Pancreas (tissue), 10 donors: ENCODE measurements at regions not wholly inside any gene's neighbourhood (a gene's known extent, or its start where the extent isn't known, plus 50 kb on each side); places are given as distances from the start of the nearest gene placed in this dataset.

ENCODE experiments used
- ATAC-seq, 4 donors: fragments of 200-7000 bp; cut with Tn5 transposase; one replicate each; pipeline versions ENCODE4 v1.8.0 to v1.9.1; 2020; ENCODE audit warnings: mild to moderate bottlenecking in 4 of 4, moderate library complexity in 4 of 4
- DNase-seq, 6 donors: peaks; one replicate each; pipeline ENCODE4 v3.0.0-alpha.2; 2020
- FAIRE-seq: peaks from 2 replicates; lab custom pipeline; 2012; peaks lifted over from hg19 to GRCh38; lab: Jason Lieb, UNC
- H3K27ac ChIP-seq, 4 donors: fragments of 200-600 bp; sonication (generic); 1 replicate in 3 of 4; 2 replicates in 1 of 4; pipeline versions ENCODE4 v1.5.0 to v1.8.0; 2020
- H3K27me3 ChIP-seq, 4 donors: fragments of 200-600 bp; one replicate each; pipeline ENCODE4 v1.8.0; 2021
- H3K36me3 ChIP-seq, 3 donors: fragments of 200-600 bp; sonication (generic) in 1 of 3; one replicate each; pipeline versions ENCODE4 v1.5.0 to v1.8.0; 2020 to 2021
- H3K4me1 ChIP-seq, 3 donors: fragments of 200-600 bp; one replicate each; pipeline ENCODE4 v1.8.0; 2021
- H3K4me3 ChIP-seq, 4 donors: fragments of 200-600 bp; sonication (generic) in 2 of 4; one replicate each; pipeline versions ENCODE4 v1.5.0 to v1.8.0; 2020 to 2021
- H3K9me3 ChIP-seq, 4 donors: fragments of 200-600 bp; one replicate each; pipeline ENCODE4 v1.8.0; 2021
- CTCF ChIP-seq, 4 donors: fragments of 200-600 bp; sonication (generic) in 3 of 4; IDR thresholded peaks; one replicate each; pipeline versions ENCODE4 v1.5.0 to v1.8.0; 2021; ENCODE audit warnings: antibody characterized with exemption in 4 of 4
- WGBS, 2 donors: extraction: QIAGEN DNeasy Blood & Tissue Kit; methylation state at CpG; one replicate each; pipeline ENCODE4 v1.1.7; 2013; 5-methylcytosine and 5-hydroxymethylcytosine counted together
- intact Hi-C, 3 donors: fragments of 100-400 bp; cut with DNase I; formaldehyde crosslinking; loops; one replicate each; pipeline versions ENCODE4 v1.11.1 to v1.14.2; 2022
- donor health status: healthy with polysubstance abuse.
- donor health status: DM: no; HTN: no; CAD: no; lungs with moderate emphysema.
- donor health status: DM: no; HTN: no; CAD: no.
- donor health status: control.
- donor health status: control.
- donor health status: Bipolar disorder and iron deficiency.
- donor health status: DM: yes; HTN: yes; CAD: no.
- donor health status: DM: no; HTN: no; CAD: no.
- donor health status: DM: no; HTN: no; CAD: no.
- donor health status: DM: yes; HTN: yes; CAD: no.

GRCh38 chr9:85452841-85453240 lies 288.9 kb downstream of the AGTPBP1 start:
- WGBS, 2 donors: 0 to 29% methylated on average over 1 of the region's 1 CpG
- no peak for DNase-seq
- Histone ChIP-seq H3K4me1 (no peaks in the 10 kb centered on the region), H3K9me3 (no peaks in the 10 kb centered on the region), H3K27ac (no peak overlapping the region), H3K4me3 (no peak overlapping the region), H3K27me3 (no peaks in the 10 kb centered on the region), H3K36me3 (no peaks in the 10 kb centered on the region)
- no peak for TF ChIP-seq CTCF (IDR thresholded peaks at IDR 0.05)
- intact Hi-C loops: no loop called here
- ATAC-seq: no peak
- FAIRE-seq: no peak

GRCh38 chr9:85451680-85452079 lies 290.1 kb downstream of the AGTPBP1 start:
- ATAC-seq: no peak
- Histone ChIP-seq H3K36me3 (no peaks in the 10 kb centered on the region), H3K27ac (no peak overlapping the region), H3K4me3 (no peak overlapping the region), H3K27me3 (no peaks in the 10 kb centered on the region), H3K4me1 (no peaks in the 10 kb centered on the region), H3K9me3 (no peaks in the 10 kb centered on the region)
- no peak for DNase-seq
- FAIRE-seq: no peak
- WGBS, 2 donors: 88 to 95% methylated on average over 3 of the region's 3 CpGs
- intact Hi-C loops: no loop called here
- no peak for TF ChIP-seq CTCF (IDR thresholded peaks at IDR 0.05)

GRCh38 chr9:85445887-85446286 lies 295.9 kb downstream of the AGTPBP1 start:
- Histone ChIP-seq H3K27ac (no peak overlapping the region), H3K9me3 (no peaks in the 10 kb centered on the region), H3K4me3 (no peak overlapping the region), H3K4me1 (no peaks in the 10 kb centered on the region), H3K36me3 (no peaks in the 10 kb centered on the region), H3K27me3 (no peaks in the 10 kb centered on the region)
- no peak for FAIRE-seq
- TF ChIP-seq CTCF (IDR thresholded peaks at IDR 0.05): no peak
- no peak for DNase-seq
- intact Hi-C loops: no loop called here
- no peak for ATAC-seq

GRCh38 chr9:85444243-85444642 lies 297.5 kb downstream of the AGTPBP1 start:
- 61 to 71% methylated on average over 5 of the region's 5 CpGs for WGBS, 2 donors
- Histone ChIP-seq H3K4me1 (no peaks in the 10 kb centered on the region), H3K4me3 (no peak overlapping the region), H3K9me3 (no peaks in the 10 kb centered on the region), H3K27ac (no peak overlapping the region), H3K36me3 (no peaks in the 10 kb centered on the region), H3K27me3 (no peaks in the 10 kb centered on the region)
- no peak for FAIRE-seq
- no peak for ATAC-seq
- DNase-seq: no peak
- TF ChIP-seq CTCF (IDR thresholded peaks at IDR 0.05): no peak
- intact Hi-C loops: no loop called here

GRCh38 chr9:85443190-85443598 lies 298.6 kb downstream of the AGTPBP1 start:
- H3K9me3 ChIP-seq: no peaks in the 10 kb centered on the region
- ATAC-seq (no peak), DNase-seq (no peak), FAIRE-seq (no peak)
- no peaks in the 10 kb centered on the region for H3K27me3 ChIP-seq
- H3K4me1 ChIP-seq: no peaks in the 10 kb centered on the region
- TF ChIP-seq CTCF (IDR thresholded peaks at IDR 0.05): no peak
- H3K36me3 ChIP-seq: no peaks in the 10 kb centered on the region
- intact Hi-C loops: no loop called here
- 65 to 76% methylated on average over 7 of the region's 7 CpGs for WGBS, 2 donors
- no peak overlapping the region for H3K4me3 ChIP-seq
- H3K27ac ChIP-seq: no peak overlapping the region
